ENCODE measurements at regions not wholly inside any gene's neighbourhood (a gene's known extent, or its start where the extent isn't known, plus 50 kb on each side); places are given as distances from the start of the nearest gene placed in this dataset.

GRCh38 chr2:7900593-7900992 is 781.3 kb upstream of the ID2 start:
- Histone ChIP-seq H3K79me2 (ENCODE audit: low read length) (no peaks in the 10 kb centered on the region), H3K9me3 (replicated peaks; ENCODE audit: insufficient read depth, low read length) (no peaks in the 10 kb centered on the region), H3K4me1 (ENCODE audit: low read length) (no peaks in the 10 kb centered on the region), H4K20me1 (ENCODE audit: insufficient read depth, low read length) (no peaks in the 10 kb centered on the region), H3K9ac (ENCODE audit: low read length) (no peak overlapping the region), H3K4me3 (ENCODE audit: low read length) (no peak overlapping the region), H2AFZ (ENCODE audit: low read length) (no peak overlapping the region), H3F3A (ENCODE audit: insufficient read depth, low read length) (no peaks in the 10 kb centered on the region), H3K36me3 (replicated peaks; ENCODE audit: insufficient read depth, low read length) (no peaks in the 10 kb centered on the region), H3K27ac (ENCODE audit: low read length) (no peak overlapping the region), H3K27me3 (replicated peaks; ENCODE audit: insufficient read depth, low read length) (no peaks in the 10 kb centered on the region), H3K9me2 (replicated peaks; ENCODE audit: insufficient read depth, low read length) (no peaks in the 10 kb centered on the region), H3K4me2 (ENCODE audit: low read depth, low read length) (no peak overlapping the region)
- TF ChIP-seq EZH2 (optimal IDR thresholded peaks at IDR 0.05; ENCODE audit: low read depth, low read length): no peak
- no peak for TF ChIP-seq CTCF (IDR thresholded peaks at IDR 0.05; ENCODE audit: low read length)
- no peak for TF ChIP-seq EZH2phosphoT487 (IDR thresholded peaks at IDR 0.05; ENCODE audit: low read length)
- no peak for DNase-seq

GRCh38 chr2:7902251-7902765 is 779.5 kb upstream of the ID2 start:
- Histone ChIP-seq H3K4me2 (ENCODE audit: low read depth, low read length) (no peak overlapping the region), H2AFZ (ENCODE audit: low read length) (no peak overlapping the region), H3F3A (ENCODE audit: insufficient read depth, low read length) (no peaks in the 10 kb centered on the region), H3K27me3 (replicated peaks; ENCODE audit: insufficient read depth, low read length) (no peaks in the 10 kb centered on the region), H3K4me3 (ENCODE audit: low read length) (no peak overlapping the region), H3K36me3 (replicated peaks; ENCODE audit: insufficient read depth, low read length) (no peaks in the 10 kb centered on the region), H3K79me2 (ENCODE audit: low read length) (no peaks in the 10 kb centered on the region), H3K9ac (ENCODE audit: low read length) (no peak overlapping the region), H3K27ac (ENCODE audit: low read length) (no peak overlapping the region), H3K9me3 (replicated peaks; ENCODE audit: insufficient read depth, low read length) (no peaks in the 10 kb centered on the region), H3K4me1 (ENCODE audit: low read length) (no peaks in the 10 kb centered on the region), H4K20me1 (ENCODE audit: insufficient read depth, low read length) (no peaks in the 10 kb centered on the region), H3K9me2 (replicated peaks; ENCODE audit: insufficient read depth, low read length) (no peaks in the 10 kb centered on the region)
- no peak for TF ChIP-seq CTCF (IDR thresholded peaks at IDR 0.05; ENCODE audit: low read length)
- no peak for TF ChIP-seq EZH2phosphoT487 (IDR thresholded peaks at IDR 0.05; ENCODE audit: low read length)
- no peak for TF ChIP-seq EZH2 (optimal IDR thresholded peaks at IDR 0.05; ENCODE audit: low read depth, low read length)
- DNase-seq: no peak

GRCh38 chr2:7904319-7904718 is 777.5 kb upstream of the ID2 start:
- Histone ChIP-seq H3K4me3 (ENCODE audit: low read length) (no peak overlapping the region), H3F3A (ENCODE audit: insufficient read depth, low read length) (no peaks in the 10 kb centered on the region), H3K27me3 (replicated peaks; ENCODE audit: insufficient read depth, low read length) (no peaks in the 10 kb centered on the region), H3K4me2 (ENCODE audit: low read depth, low read length) (no peak overlapping the region), H2AFZ (ENCODE audit: low read length) (no peak overlapping the region), H3K79me2 (ENCODE audit: low read length) (no peaks in the 10 kb centered on the region), H3K4me1 (ENCODE audit: low read length) (no peaks in the 10 kb centered on the region), H3K9me3 (replicated peaks; ENCODE audit: insufficient read depth, low read length) (no peaks in the 10 kb centered on the region), H3K9me2 (replicated peaks; ENCODE audit: insufficient read depth, low read length) (no peaks in the 10 kb centered on the region), H4K20me1 (ENCODE audit: insufficient read depth, low read length) (no peaks in the 10 kb centered on the region), H3K9ac (ENCODE audit: low read length) (no peak overlapping the region), H3K36me3 (replicated peaks; ENCODE audit: insufficient read depth, low read length) (no peaks in the 10 kb centered on the region), H3K27ac (ENCODE audit: low read length) (no peak overlapping the region)
- no peak for DNase-seq
- TF ChIP-seq EZH2 (optimal IDR thresholded peaks at IDR 0.05; ENCODE audit: low read depth, low read length): no peak
- no peak for TF ChIP-seq EZH2phosphoT487 (IDR thresholded peaks at IDR 0.05; ENCODE audit: low read length)
- TF ChIP-seq CTCF (IDR thresholded peaks at IDR 0.05; ENCODE audit: low read length): no peak
